ENCODE measurements at regions not wholly inside any gene's neighbourhood (a gene's known extent, or its start where the extent isn't known, plus 50 kb on each side); places are given as distances from the start of the nearest gene placed in this dataset.

GRCh38 chr13:61086087-61086486 is 329.6 kb downstream of the PCDH20 start:
- H3K9me3 ChIP-seq, result no peaks in the 10 kb centered on the region
- no peak for DNase-seq
- H3K27me3 ChIP-seq (ENCODE audit: insufficient read depth in 3 of 3, low read length in 2 of 3), result no peaks in the 10 kb centered on the region
- no peak overlapping the region for H3K27ac ChIP-seq
- H3K36me3 ChIP-seq (ENCODE audit: insufficient read depth in 1 of 2, low read depth in 1 of 2), result no peaks in the 10 kb centered on the region
- no peaks in the 10 kb centered on the region for H3K4me1 ChIP-seq
- TF ChIP-seq CTCF (IDR thresholded peaks at IDR 0.05), result no peak
- WGBS, 3 donors, result 59 to 69% (median 59%) methylated on average over 1 of the region's 1 CpG
- H3K4me3 ChIP-seq, result no peak overlapping the region
- no peak for ATAC-seq
- intact Hi-C loops (cut with DNase I), result no loop called here

- no peak for DNase-seq
- ATAC-seq, result no peak
- H3K4me3 ChIP-seq, result no peak overlapping the region
- intact Hi-C loops (cut with DNase I), result no loop called here
- no peaks in the 10 kb centered on the region for H3K27me3 ChIP-seq (ENCODE audit: insufficient read depth in 3 of 3, low read length in 2 of 3)
- no peaks in the 10 kb centered on the region for H3K36me3 ChIP-seq (ENCODE audit: insufficient read depth in 1 of 2, low read depth in 1 of 2)
- no peaks in the 10 kb centered on the region for H3K9me3 ChIP-seq
- TF ChIP-seq CTCF (IDR thresholded peaks at IDR 0.05), result no peak
- no peaks in the 10 kb centered on the region for H3K4me1 ChIP-seq
- H3K27ac ChIP-seq, result no peak overlapping the region
Measured at GRCh38 chr13:61084988-61085387, 330.7 kb downstream of the PCDH20 start.

- no peak for DNase-seq
- Histone ChIP-seq H3K27me3 (ENCODE audit: insufficient read depth in 3 of 3, low read length in 2 of 3) (no peaks in the 10 kb centered on the region), H3K4me3 (no peak overlapping the region), H3K9me3 (no peaks in the 10 kb centered on the region), H3K36me3 (ENCODE audit: insufficient read depth in 1 of 2, low read depth in 1 of 2) (no peaks in the 10 kb centered on the region), H3K4me1 (no peaks in the 10 kb centered on the region), H3K27ac (no peak overlapping the region)
- no peak for ATAC-seq
- no peak for TF ChIP-seq CTCF (IDR thresholded peaks at IDR 0.05)
- WGBS, 3 donors, result 67 to 76% (median 68%) methylated on average over 4 of the region's 4 CpGs
- intact Hi-C loops (cut with DNase I), result no loop called here
Measured at GRCh38 chr13:61078976-61079770, 336.5 kb downstream of the PCDH20 start.

- intact Hi-C loops (cut with DNase I), result no loop called here
- DNase-seq, result no peak
- Histone ChIP-seq H3K36me3 (ENCODE audit: insufficient read depth in 1 of 2, low read depth in 1 of 2) (no peaks in the 10 kb centered on the region), H3K27me3 (ENCODE audit: insufficient read depth in 3 of 3, low read length in 2 of 3) (peaks cover 0 to 1% (median 0%) of the 10 kb centered on the region in 3 donors), H3K4me1 (no peaks in the 10 kb centered on the region), H3K9me3 (no peaks in the 10 kb centered on the region), H3K4me3 (no peak overlapping the region), H3K27ac (no peak overlapping the region)
- 79 to 84% (median 81%) methylated on average over 1 of the region's 1 CpG for WGBS, 3 donors
- TF ChIP-seq CTCF (IDR thresholded peaks at IDR 0.05), result no peak
- ATAC-seq, result no peak
Measured at GRCh38 chr13:61052175-61052574, 363.5 kb downstream of the PCDH20 start.

- Histone ChIP-seq H3K36me3 (ENCODE audit: insufficient read depth in 1 of 2, low read depth in 1 of 2) (no peaks in the 10 kb centered on the region), H3K4me3 (no peak overlapping the region)
- 60 to 66% (median 65%) methylated on average over 2 of the region's 2 CpGs for WGBS, 3 donors
Measured at GRCh38 chr13:61045251-61045650, 370.4 kb downstream of the PCDH20 start.

More at GRCh38 chr13:61045251-61045650, 370.4 kb downstream of the PCDH20 start:
- DNase-seq (no peak), ATAC-seq (no peak)
- no peaks in the 10 kb centered on the region for H3K9me3 ChIP-seq
- no peak overlapping the region for H3K27ac ChIP-seq
- H3K27me3 ChIP-seq (ENCODE audit: insufficient read depth in 3 of 3, low read length in 2 of 3), result no peaks in the 10 kb centered on the region
- H3K4me1 ChIP-seq, result no peaks in the 10 kb centered on the region
- no peak for TF ChIP-seq CTCF (IDR thresholded peaks at IDR 0.05)
- intact Hi-C loops (cut with DNase I), result loop anchor here in 1 of 2 donors (5.0 kb wide), 1 partner anchor 1972 kb away; no protein-coding TSS in a partner anchor

All from psoas muscle (tissue), 7 donors.